Nephron (organoid): ENCODE measurements at regions not wholly inside any gene's neighbourhood (a gene's known extent, or its start where the extent isn't known, plus 50 kb on each side); places are given as distances from the start of the nearest gene placed in this dataset.

Experiments
- H3K27ac Mint-ChIP-seq, 3 experiments: 2 replicates each; pipeline ENCODE4 v1.8.0; 2020; ENCODE audit warnings: mixed read lengths in 3 of 3, mild to moderate bottlenecking in 2 of 3, moderate library complexity in 1 of 3
- H3K27me3 Mint-ChIP-seq: 2 replicates; pipeline ENCODE4 v1.8.0; 2021; ENCODE audit warnings: low read depth, mild to moderate bottlenecking, moderate library complexity, mixed read lengths
- H3K36me3 Mint-ChIP-seq: 2 replicates; pipeline ENCODE4 v1.8.0; 2020; ENCODE audit warnings: low read depth, mixed read lengths
- H3K4me1 Mint-ChIP-seq: 2 replicates; pipeline ENCODE4 v1.8.0; 2020; ENCODE audit warnings: mixed read lengths
- H3K4me3 Mint-ChIP-seq, 3 experiments: 2 replicates each; pipeline ENCODE4 v1.8.0; 2020; ENCODE audit warnings: mild to moderate bottlenecking in 3 of 3, mixed read lengths in 3 of 3, moderate library complexity in 2 of 3
- H3K9me3 Mint-ChIP-seq: 2 replicates; pipeline ENCODE4 v1.8.0; 2020; ENCODE audit warnings: mixed read lengths
- TF ChIP-seq, protein P1 (sequence below), 3 experiments: fragments of 200-600 bp; sonication (generic); IDR thresholded peaks; one replicate each; pipeline ENCODE4 v1.5.0; 2021; ENCODE audit warnings: antibody characterized with exemption in 3 of 3; ENCODE audit not compliant: unreplicated experiment in 3 of 3

DNA sequence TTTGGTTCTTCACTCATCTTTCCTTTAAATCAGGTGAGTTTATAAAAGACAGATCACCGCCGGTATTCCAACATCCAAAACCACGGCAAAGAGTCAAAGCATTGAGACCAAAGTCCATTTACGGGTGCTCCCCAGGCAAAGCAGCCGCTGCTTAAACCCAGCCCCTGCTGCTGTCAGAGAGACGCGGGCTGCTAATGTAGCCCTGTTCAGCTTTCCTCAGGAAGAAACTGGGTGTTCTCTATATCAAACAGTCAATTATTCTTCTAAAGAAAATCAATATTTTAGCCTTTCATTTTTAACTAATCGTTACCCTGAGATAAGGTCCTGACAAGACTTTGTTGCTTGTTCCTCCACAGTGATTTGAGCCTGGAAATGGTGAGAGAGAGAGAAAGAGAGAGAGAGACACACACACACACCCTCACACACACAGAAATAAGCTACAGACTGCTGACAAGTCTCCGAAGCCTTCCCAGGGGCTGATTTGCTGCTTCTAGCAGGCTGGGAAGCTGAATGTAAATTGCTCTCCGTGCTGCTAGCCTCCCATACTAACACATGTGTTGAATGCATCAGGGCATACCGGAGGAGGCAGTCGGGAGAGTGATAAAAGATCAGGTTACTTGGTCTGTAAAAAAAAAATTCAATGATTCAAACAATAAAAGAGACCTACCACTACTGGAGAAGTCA is 183.0 kb upstream of the ANK3 start:
- Mint-ChIP-seq H3K4me1 (peaks cover 40% of the 10 kb centered on the region), H3K27me3 (no peaks in the 10 kb centered on the region), H3K36me3 (peaks cover 5% of the 10 kb centered on the region), H3K4me3 (peak overlapping the region; percentile 86 to 91 (median 87)), H3K9me3 (peaks cover 11% of the 10 kb centered on the region), H3K27ac (peak overlapping the region; percentile 90 to 94 (median 90))
- TF ChIP-seq, protein P1, sequence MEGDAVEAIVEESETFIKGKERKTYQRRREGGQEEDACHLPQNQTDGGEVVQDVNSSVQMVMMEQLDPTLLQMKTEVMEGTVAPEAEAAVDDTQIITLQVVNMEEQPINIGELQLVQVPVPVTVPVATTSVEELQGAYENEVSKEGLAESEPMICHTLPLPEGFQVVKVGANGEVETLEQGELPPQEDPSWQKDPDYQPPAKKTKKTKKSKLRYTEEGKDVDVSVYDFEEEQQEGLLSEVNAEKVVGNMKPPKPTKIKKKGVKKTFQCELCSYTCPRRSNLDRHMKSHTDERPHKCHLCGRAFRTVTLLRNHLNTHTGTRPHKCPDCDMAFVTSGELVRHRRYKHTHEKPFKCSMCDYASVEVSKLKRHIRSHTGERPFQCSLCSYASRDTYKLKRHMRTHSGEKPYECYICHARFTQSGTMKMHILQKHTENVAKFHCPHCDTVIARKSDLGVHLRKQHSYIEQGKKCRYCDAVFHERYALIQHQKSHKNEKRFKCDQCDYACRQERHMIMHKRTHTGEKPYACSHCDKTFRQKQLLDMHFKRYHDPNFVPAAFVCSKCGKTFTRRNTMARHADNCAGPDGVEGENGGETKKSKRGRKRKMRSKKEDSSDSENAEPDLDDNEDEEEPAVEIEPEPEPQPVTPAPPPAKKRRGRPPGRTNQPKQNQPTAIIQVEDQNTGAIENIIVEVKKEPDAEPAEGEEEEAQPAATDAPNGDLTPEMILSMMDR (IDR thresholded peaks at IDR 0.05; ENCODE audit: unreplicated experiment in 3 of 3), result no peak

- peak overlapping the region in 2 of 3 experiments; percentile 31 to 61 for H3K27ac Mint-ChIP-seq
- TF ChIP-seq, protein P1 (IDR thresholded peaks at IDR 0.05; ENCODE audit: unreplicated experiment in 3 of 3), result no peak
- peaks cover 29% of the 10 kb centered on the region for H3K4me1 Mint-ChIP-seq
- peaks cover 17% of the 10 kb centered on the region for H3K36me3 Mint-ChIP-seq
- no peaks in the 10 kb centered on the region for H3K27me3 Mint-ChIP-seq
- H3K9me3 Mint-ChIP-seq, result peaks cover 20% of the 10 kb centered on the region
- H3K4me3 Mint-ChIP-seq, result peak overlapping the region; percentile 55 to 74 (median 71)
Measured at GRCh38 chr10:60570896-60571295, 181.2 kb upstream of the ANK3 start.

- peak overlapping the region; percentile 55 to 74 (median 71) for H3K4me3 Mint-ChIP-seq
- TF ChIP-seq, protein P1 (IDR thresholded peaks at IDR 0.05; ENCODE audit: unreplicated experiment in 3 of 3), result no peak
- H3K27ac Mint-ChIP-seq, result peak overlapping the region; percentile 31 to 61 (median 43)
- H3K9me3 Mint-ChIP-seq, result peaks cover 24% of the 10 kb centered on the region
- no peaks in the 10 kb centered on the region for H3K27me3 Mint-ChIP-seq
- peaks cover 20% of the 10 kb centered on the region for H3K36me3 Mint-ChIP-seq
- peaks cover 29% of the 10 kb centered on the region for H3K4me1 Mint-ChIP-seq
Measured at GRCh38 chr10:60570272-60570865, 180.7 kb upstream of the ANK3 start.

- TF ChIP-seq, protein P1 (IDR thresholded peaks at IDR 0.05; ENCODE audit: unreplicated experiment in 3 of 3), result no peak
- peaks cover 25% of the 10 kb centered on the region for H3K9me3 Mint-ChIP-seq
- peaks cover 29% of the 10 kb centered on the region for H3K4me1 Mint-ChIP-seq
- no peak overlapping the region for H3K27ac Mint-ChIP-seq
- H3K36me3 Mint-ChIP-seq, result peaks cover 21% of the 10 kb centered on the region
- no peak overlapping the region for H3K4me3 Mint-ChIP-seq
- H3K27me3 Mint-ChIP-seq, result no peaks in the 10 kb centered on the region
Measured at GRCh38 chr10:60569681-60570080, 180.0 kb upstream of the ANK3 start.

DNA sequence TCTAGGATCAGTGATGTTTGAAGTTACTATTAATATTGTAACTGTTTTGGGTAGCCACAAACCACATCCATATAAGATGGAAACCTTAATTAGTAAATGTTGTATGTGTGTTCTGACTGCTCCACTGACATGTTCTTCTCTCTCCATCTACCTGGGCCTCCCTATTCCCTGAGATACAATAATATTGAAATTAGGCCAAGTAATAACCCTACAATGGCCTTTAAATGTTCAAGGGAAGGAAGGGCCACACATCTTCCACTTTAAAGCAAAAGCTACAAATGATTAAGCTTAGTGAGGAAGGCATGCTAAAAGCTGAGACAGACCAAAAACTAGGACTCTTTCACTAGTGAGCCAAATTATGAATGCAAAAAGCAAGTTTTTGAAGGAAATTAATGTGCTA is 176.4 kb upstream of the ANK3 start:
- Mint-ChIP-seq H3K36me3 (peaks cover 21% of the 10 kb centered on the region), H3K4me1 (peaks cover 9% of the 10 kb centered on the region), H3K4me3 (no peak overlapping the region), H3K27ac (no peak overlapping the region), H3K27me3 (no peaks in the 10 kb centered on the region), H3K9me3 (peaks cover 29% of the 10 kb centered on the region)
- TF ChIP-seq, protein P1 (IDR thresholded peaks at IDR 0.05; ENCODE audit: unreplicated experiment in 3 of 3), result no peak

GRCh38 chr10:60565492-60565891 is 175.8 kb upstream of the ANK3 start:
- Mint-ChIP-seq H3K9me3 (peaks cover 29% of the 10 kb centered on the region), H3K4me3 (no peak overlapping the region), H3K27me3 (no peaks in the 10 kb centered on the region), H3K36me3 (peaks cover 21% of the 10 kb centered on the region), H3K4me1 (peaks cover 6% of the 10 kb centered on the region), H3K27ac (no peak overlapping the region)
- TF ChIP-seq, protein P1 (IDR thresholded peaks at IDR 0.05; ENCODE audit: unreplicated experiment in 3 of 3), result no peak
